ENCODE measurements at regions not wholly inside any gene's neighbourhood (a gene's known extent, or its start where the extent isn't known, plus 50 kb on each side); places are given as distances from the start of the nearest gene placed in this dataset.

- DNase-seq (no peak), ATAC-seq (ENCODE audit: poor library complexity) (no peak)
- Histone ChIP-seq H3K4me3 (ENCODE audit: low read length) (no peak overlapping the region), H3K27me3 (ENCODE audit: control insufficient read depth in 1 of 2, insufficient read depth in 2 of 2, low read length in 2 of 2) (peaks cover under 1 to 20% of the 10 kb centered on the region in 2 experiments), H3K36me3 (ENCODE audit: insufficient read depth, low read length) (no peaks in the 10 kb centered on the region), H3K27ac (ENCODE audit: low read depth in 1 of 2, low read length in 2 of 2) (no peak overlapping the region), H3K4me1 (ENCODE audit: insufficient read depth, low read length) (no peaks in the 10 kb centered on the region), H3K9me3 (ENCODE audit: control insufficient read depth in 1 of 2, insufficient read depth in 1 of 2, low read length in 2 of 2) (no peaks in the 10 kb centered on the region)
- H3K27ac Mint-ChIP-seq = no peak overlapping the region
- H3K4me3 Mint-ChIP-seq = no peak overlapping the region
- peaks cover 36% of the 10 kb centered on the region for H3K27me3 Mint-ChIP-seq
- POLR2A ChIA-PET = no interaction called here
- H3K9me3 Mint-ChIP-seq = no peaks in the 10 kb centered on the region
- no peaks in the 10 kb centered on the region for H3K4me1 Mint-ChIP-seq (ENCODE audit: low read depth)
- no peaks in the 10 kb centered on the region for H3K36me3 Mint-ChIP-seq (ENCODE audit: low read depth)
- CTCF ChIA-PET = no interaction called here
- intact Hi-C loops (cut with DNase I, micrococcal nuclease) = no loop called here
- TF ChIP-seq CTCF (IDR thresholded peaks at IDR 0.05) = no peak
Observed at GRCh38 chr9:34783951-34784487, 74.1 kb upstream of the CCL21 start.

GRCh38 chr9:34782372-34782771, 72.4 kb upstream of the CCL21 start:
- intact Hi-C loops (cut with DNase I, micrococcal nuclease) = no loop called here
- no peak overlapping the region for H3K4me3 ChIP-seq (ENCODE audit: low read length)
- ChIA-PET POLR2A (no interaction called here), CTCF (no interaction called here)
- H3K27me3 ChIP-seq (ENCODE audit: control insufficient read depth in 1 of 2, insufficient read depth in 2 of 2, low read length in 2 of 2) = peaks cover 2 to 18% of the 10 kb centered on the region in 2 experiments
- H3K36me3 ChIP-seq (ENCODE audit: insufficient read depth, low read length) = no peaks in the 10 kb centered on the region
- no peaks in the 10 kb centered on the region for H3K4me1 ChIP-seq (ENCODE audit: insufficient read depth, low read length)
- H3K36me3 Mint-ChIP-seq (ENCODE audit: low read depth) = no peaks in the 10 kb centered on the region
- TF ChIP-seq CTCF (IDR thresholded peaks at IDR 0.05) = no peak
- peaks cover 37% of the 10 kb centered on the region for H3K27me3 Mint-ChIP-seq
- DNase-seq (no peak), ATAC-seq (ENCODE audit: poor library complexity) (no peak)
- H3K4me1 Mint-ChIP-seq (ENCODE audit: low read depth) = no peaks in the 10 kb centered on the region
- H3K9me3 Mint-ChIP-seq = no peaks in the 10 kb centered on the region
- H3K9me3 ChIP-seq (ENCODE audit: control insufficient read depth in 1 of 2, insufficient read depth in 1 of 2, low read length in 2 of 2) = peaks cover 0 to 2% of the 10 kb centered on the region in 2 experiments
- no peak overlapping the region for H3K4me3 Mint-ChIP-seq
- no peak overlapping the region for H3K27ac Mint-ChIP-seq
- no peak overlapping the region for H3K27ac ChIP-seq (ENCODE audit: low read depth in 1 of 2, low read length in 2 of 2)

- TF ChIP-seq CTCF (IDR thresholded peaks at IDR 0.05) = no peak
Observed at GRCh38 chr9:34777666-34778065, 67.7 kb upstream of the CCL21 start.

More at GRCh38 chr9:34777666-34778065, 67.7 kb upstream of the CCL21 start:
- Mint-ChIP-seq H3K9me3 (peaks cover 5% of the 10 kb centered on the region), H3K4me3 (no peak overlapping the region), H3K36me3 (ENCODE audit: low read depth) (no peaks in the 10 kb centered on the region), H3K4me1 (ENCODE audit: low read depth) (no peaks in the 10 kb centered on the region), H3K27me3 (peaks cover 53% of the 10 kb centered on the region), H3K27ac (no peak overlapping the region)
- peaks cover 9 to 15% of the 10 kb centered on the region in 2 experiments for H3K27me3 ChIP-seq (ENCODE audit: control insufficient read depth in 1 of 2, insufficient read depth in 2 of 2, low read length in 2 of 2)
- H3K9me3 ChIP-seq (ENCODE audit: control insufficient read depth in 1 of 2, insufficient read depth in 1 of 2, low read length in 2 of 2) = peaks cover 6 to 14% of the 10 kb centered on the region in 2 experiments
- H3K36me3 ChIP-seq (ENCODE audit: insufficient read depth, low read length) = no peaks in the 10 kb centered on the region
- intact Hi-C loops (cut with DNase I, micrococcal nuclease) = no loop called here
- H3K4me3 ChIP-seq (ENCODE audit: low read length) = no peak overlapping the region
- ChIA-PET POLR2A (no interaction called here), CTCF (no interaction called here)
- peak in 1 of 14 experiments; percentile 4 for DNase-seq
- H3K4me1 ChIP-seq (ENCODE audit: insufficient read depth, low read length) = no peaks in the 10 kb centered on the region
- H3K27ac ChIP-seq (ENCODE audit: low read depth in 1 of 2, low read length in 2 of 2) = no peak overlapping the region
- ATAC-seq (ENCODE audit: poor library complexity) = no peak

All from CD4-positive, alpha-beta T cell (primary cell).